Esophagus squamous epithelium (tissue), 4 donors: ENCODE measurements at regions not wholly inside any gene's neighbourhood (a gene's known extent, or its start where the extent isn't known, plus 50 kb on each side); places are given as distances from the start of the nearest gene placed in this dataset.
"Not testable (repeated sequence)": the region's sequence is repeated elsewhere in the genome, so short reads cannot be mapped to it uniquely, and the experiment has no call there.

Experiments
- POLR2A ChIP-seq, 4 donors: fragments of 450-650 bp; IDR thresholded peaks; one replicate each; pipeline ENCODE4 v1.6.1; 2017; ENCODE audit warnings: antibody characterized with exemption in 4 of 4, mild to moderate bottlenecking in 4 of 4, moderate library complexity in 3 of 4
- TF ChIP-seq, protein P1 (sequence below), 6 experiments: fragments of 450-650 bp in 4 of 6; fragments of 200-600 bp in 2 of 6; sonication (generic) in 2 of 6; IDR thresholded peaks; one replicate each; pipeline ENCODE4 v1.5.1; 2016 to 2019; ENCODE audit warnings: antibody characterized with exemption in 6 of 6, mild to moderate bottlenecking in 4 of 6, moderate library complexity in 4 of 6

DNA sequence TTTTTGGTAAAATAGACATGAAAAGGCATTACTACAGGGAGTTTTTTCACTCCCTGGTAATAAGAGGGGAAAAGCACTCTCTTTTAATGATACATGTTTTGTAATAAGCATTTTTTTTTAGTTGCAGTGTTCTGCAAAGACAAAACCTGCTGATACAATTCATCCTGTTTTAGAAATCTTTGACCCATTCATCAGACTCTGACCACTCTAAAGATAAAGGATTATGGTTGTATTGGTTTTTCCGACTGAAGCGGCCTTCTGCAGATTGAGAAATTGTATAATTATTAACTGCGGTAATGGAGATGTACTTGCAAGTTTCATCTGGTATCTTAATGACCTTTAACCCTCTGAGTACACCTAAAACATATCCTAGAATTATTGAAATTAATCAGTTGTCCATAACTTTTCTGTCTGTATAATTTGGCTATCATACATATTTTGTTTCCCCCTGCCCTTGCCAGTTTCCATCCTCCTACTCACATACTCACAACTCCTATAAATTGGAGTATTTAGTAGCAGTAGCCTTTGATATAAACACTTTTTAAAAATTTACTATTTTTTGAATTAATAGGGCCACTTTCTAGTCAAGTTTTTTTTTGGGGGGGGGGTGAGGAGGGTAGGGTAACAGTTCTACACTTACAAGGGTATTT, 79.4 kb downstream of the SYT15B start:
- not testable (repeated sequence) for TF ChIP-seq POLR2A (IDR thresholded peaks at IDR 0.05)
- TF ChIP-seq, protein P1, sequence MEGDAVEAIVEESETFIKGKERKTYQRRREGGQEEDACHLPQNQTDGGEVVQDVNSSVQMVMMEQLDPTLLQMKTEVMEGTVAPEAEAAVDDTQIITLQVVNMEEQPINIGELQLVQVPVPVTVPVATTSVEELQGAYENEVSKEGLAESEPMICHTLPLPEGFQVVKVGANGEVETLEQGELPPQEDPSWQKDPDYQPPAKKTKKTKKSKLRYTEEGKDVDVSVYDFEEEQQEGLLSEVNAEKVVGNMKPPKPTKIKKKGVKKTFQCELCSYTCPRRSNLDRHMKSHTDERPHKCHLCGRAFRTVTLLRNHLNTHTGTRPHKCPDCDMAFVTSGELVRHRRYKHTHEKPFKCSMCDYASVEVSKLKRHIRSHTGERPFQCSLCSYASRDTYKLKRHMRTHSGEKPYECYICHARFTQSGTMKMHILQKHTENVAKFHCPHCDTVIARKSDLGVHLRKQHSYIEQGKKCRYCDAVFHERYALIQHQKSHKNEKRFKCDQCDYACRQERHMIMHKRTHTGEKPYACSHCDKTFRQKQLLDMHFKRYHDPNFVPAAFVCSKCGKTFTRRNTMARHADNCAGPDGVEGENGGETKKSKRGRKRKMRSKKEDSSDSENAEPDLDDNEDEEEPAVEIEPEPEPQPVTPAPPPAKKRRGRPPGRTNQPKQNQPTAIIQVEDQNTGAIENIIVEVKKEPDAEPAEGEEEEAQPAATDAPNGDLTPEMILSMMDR (IDR thresholded peaks at IDR 0.05) = not testable (repeated sequence)
